H9 (cell line): ENCODE measurements at regions not wholly inside any gene's neighbourhood (a gene's known extent, or its start where the extent isn't known, plus 50 kb on each side); places are given as distances from the start of the nearest gene placed in this dataset.
"Not testable (repeated sequence)": the region's sequence is repeated elsewhere in the genome, so short reads cannot be mapped to it uniquely, and the experiment has no call there.

Experiments
- DNase-seq: peaks from one replicate; pipeline ENCODE4 v3.0.0-alpha.2; 2017
- H2AFZ ChIP-seq: one replicate; pipeline ENCODE4 v1.6.1; 2013; ENCODE audit warnings: mild to moderate bottlenecking, low read length, control low read depth, moderate library complexity
- H2AK5ac ChIP-seq: 2 replicates; pipeline ENCODE4 v1.6.1; 2013; ENCODE audit warnings: low read length, control low read depth, mixed read lengths; ENCODE audit not compliant: insufficient read length
- H2BK120ac ChIP-seq: one replicate; pipeline ENCODE4 v1.6.1; 2013; ENCODE audit warnings: low read depth, mild to moderate bottlenecking, low read length, control low read depth, inconsistent platforms; ENCODE audit not compliant: poor library complexity, severe bottlenecking
- H2BK12ac ChIP-seq: 2 replicates; pipeline ENCODE4 v1.6.1; 2013; ENCODE audit warnings: low read length, control low read depth, mixed read lengths, low read depth; ENCODE audit not compliant: insufficient read length
- H2BK15ac ChIP-seq: 2 replicates; pipeline ENCODE4 v1.6.1; 2013; ENCODE audit warnings: low read depth, low read length, control low read depth
- H2BK20ac ChIP-seq: one replicate; pipeline ENCODE4 v1.6.1; 2013; ENCODE audit warnings: low read depth, mild to moderate bottlenecking, low read length, control low read depth, inconsistent platforms; ENCODE audit not compliant: poor library complexity, severe bottlenecking
- H2BK5ac ChIP-seq: 2 replicates; pipeline ENCODE4 v1.6.1; 2013; ENCODE audit warnings: low read length, control low read depth, mixed read lengths; ENCODE audit not compliant: insufficient read length
- H3K14ac ChIP-seq: 2 replicates; pipeline ENCODE4 v1.6.1; 2013; ENCODE audit warnings: low read length, control low read depth; ENCODE audit not compliant: insufficient read depth
- H3K18ac ChIP-seq: 2 replicates; pipeline ENCODE4 v1.6.1; 2013; ENCODE audit warnings: low read depth, mild to moderate bottlenecking, mixed read lengths, low read length, control low read depth; ENCODE audit not compliant: insufficient read length
- H3K23ac ChIP-seq: 2 replicates; pipeline ENCODE4 v1.6.1; 2013; ENCODE audit warnings: low read length, control low read depth, mixed read lengths, low read depth; ENCODE audit not compliant: insufficient read length
- H3K23me2 ChIP-seq: 2 replicates; pipeline ENCODE4 v1.6.1; 2013; ENCODE audit warnings: low read depth, mild to moderate bottlenecking, mixed read lengths, low read length, control low read depth; ENCODE audit not compliant: insufficient read length, poor library complexity, severe bottlenecking
- H3K27ac ChIP-seq: 2 replicates; pipeline ENCODE4 v1.5.1; 2013; ENCODE audit warnings: low read length, control low read depth, mixed read lengths, low read depth; ENCODE audit not compliant: insufficient read length
- H3K27me3 ChIP-seq: 2 replicates; pipeline ENCODE4 v1.6.1; 2013; ENCODE audit warnings: low read length, control low read depth, inconsistent platforms; ENCODE audit not compliant: insufficient read depth
- H3K4ac ChIP-seq: 2 replicates; pipeline ENCODE4 v1.6.1; 2013; ENCODE audit warnings: low read depth, mild to moderate bottlenecking, control low read depth, inconsistent platforms, low read length, moderate library complexity
- H3K4me1 ChIP-seq: 2 replicates; pipeline ENCODE4 v1.6.1; 2013; ENCODE audit warnings: low read length, control low read depth, inconsistent platforms; ENCODE audit not compliant: insufficient read depth
- H3K4me2 ChIP-seq: 2 replicates; pipeline ENCODE4 v1.6.1; 2013; ENCODE audit warnings: low read length, control low read depth, mixed read lengths; ENCODE audit not compliant: insufficient read length, insufficient read depth
- H3K56ac ChIP-seq: 2 replicates; pipeline ENCODE4 v1.6.1; 2013; ENCODE audit warnings: low read depth, mild to moderate bottlenecking, mixed read lengths, low read length, control low read depth; ENCODE audit not compliant: insufficient read length
- H3K79me1 ChIP-seq: 2 replicates; pipeline ENCODE4 v1.6.1; 2013; ENCODE audit warnings: low read depth, mild to moderate bottlenecking, moderate library complexity, low read length, control low read depth, inconsistent platforms; ENCODE audit not compliant: insufficient read depth, poor library complexity, severe bottlenecking
- H3K79me2 ChIP-seq: 2 replicates; pipeline ENCODE4 v1.6.1; 2013; ENCODE audit warnings: low read length, control low read depth, inconsistent platforms; ENCODE audit not compliant: insufficient read depth
- H3K9ac ChIP-seq: 2 replicates; pipeline ENCODE4 v1.6.1; 2013; ENCODE audit warnings: low read length, control low read depth, mixed read lengths; ENCODE audit not compliant: insufficient read length; ENCODE audit errors: extremely low read depth
- H3K9me3 ChIP-seq: one replicate; pipeline ENCODE4 v1.6.1; 2013; ENCODE audit warnings: low read depth, low read length, inconsistent platforms; ENCODE audit not compliant: control insufficient read depth
- H3T11ph ChIP-seq: one replicate; pipeline ENCODE4 v1.6.1; 2013; ENCODE audit warnings: mild to moderate bottlenecking, low read length, control low read depth, inconsistent platforms
- H4K20me1 ChIP-seq: one replicate; pipeline ENCODE4 v1.6.1; 2013; ENCODE audit not compliant: control insufficient read depth, insufficient read length, insufficient read depth
- H4K5ac ChIP-seq: 2 replicates; pipeline ENCODE4 v1.6.1; 2013; ENCODE audit warnings: low read depth, mild to moderate bottlenecking, mixed read lengths, low read length, control low read depth; ENCODE audit not compliant: insufficient read length
- H4K8ac ChIP-seq: replicated peaks from 2 replicates; pipeline ENCODE4 v1.6.1; 2013; ENCODE audit warnings: low read length, control low read depth, mixed read lengths, low read depth; ENCODE audit not compliant: insufficient read length
- H4K91ac ChIP-seq: 2 replicates; pipeline ENCODE4 v1.6.1; 2013; ENCODE audit warnings: low read depth, mild to moderate bottlenecking, moderate library complexity, mixed read lengths, low read length, control low read depth; ENCODE audit not compliant: insufficient read length
- H3K27ac Mint-ChIP-seq, 3 experiments: 2 replicates in 2 of 3; 3 replicates in 1 of 3; pipeline ENCODE4 v1.8.0; 2020 to 2021; ENCODE audit warnings: mixed read lengths in 3 of 3, mild to moderate bottlenecking in 1 of 3, moderate library complexity in 1 of 3
- H3K27me3 Mint-ChIP-seq: 2 replicates; pipeline ENCODE4 v1.8.0; 2021; ENCODE audit warnings: low read depth, mild to moderate bottlenecking, moderate library complexity, mixed read lengths
- H3K36me3 Mint-ChIP-seq, 3 experiments: 2 replicates in 2 of 3; 3 replicates in 1 of 3; pipeline ENCODE4 v1.8.0; 2020 to 2021; ENCODE audit warnings: low read depth in 3 of 3, mixed read lengths in 3 of 3; ENCODE audit not compliant: insufficient read depth in 1 of 3
- H3K4me1 Mint-ChIP-seq, 2 experiments: 2 replicates each; pipeline ENCODE4 v1.8.0; 2020; ENCODE audit warnings: mixed read lengths in 2 of 2
- H3K4me3 Mint-ChIP-seq, 2 experiments: 2 replicates in 1 of 2; 3 replicates in 1 of 2; pipeline ENCODE4 v1.8.0; 2020 to 2021; ENCODE audit warnings: mild to moderate bottlenecking in 2 of 2, mixed read lengths in 2 of 2, moderate library complexity in 1 of 2
- H3K9me3 Mint-ChIP-seq, 2 experiments: 2 replicates in 1 of 2; 3 replicates in 1 of 2; pipeline ENCODE4 v1.8.0; 2020; ENCODE audit warnings: mild to moderate bottlenecking in 2 of 2, mixed read lengths in 2 of 2, moderate library complexity in 1 of 2
- WGBS: extraction: QIAGEN DNeasy Blood & Tissue Kit; methylation state at CpG from one replicate; pipeline ENCODE4 v1.1.7; 2013; ENCODE audit warnings: missing lambda C conversion rate, low lambda C conversion rate, mixed read lengths; ENCODE audit not compliant: insufficient read length; ENCODE audit errors: extremely low coverage; 5-methylcytosine and 5-hydroxymethylcytosine counted together
- TF ChIP-seq, protein P1 (sequence below): fragments of 200-600 bp; sonication (generic); conservative IDR thresholded peaks from 3 replicates; pipeline ENCODE4 v1.8.0; 2021; ENCODE audit warnings: antibody characterized with exemption, mild to moderate bottlenecking

DNA sequence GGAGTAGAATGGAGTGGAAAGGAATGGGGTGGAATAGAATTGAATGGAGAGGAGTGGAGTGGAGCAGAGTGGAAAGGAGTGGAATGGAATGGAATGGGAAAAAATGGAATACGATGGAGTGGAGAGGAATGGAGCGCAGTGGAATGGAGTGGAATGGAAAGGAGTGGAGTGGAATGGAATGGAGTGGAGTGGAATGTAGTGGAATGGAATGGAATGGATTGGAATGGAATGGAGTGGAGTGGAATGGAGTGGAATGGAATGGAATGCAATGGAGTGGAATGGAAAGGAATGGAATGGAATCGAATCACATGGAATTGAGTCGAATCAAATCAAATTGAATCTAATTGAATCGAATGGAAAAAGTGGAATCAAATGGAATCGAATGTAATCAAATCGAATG is 1016.1 kb downstream of the CDY1 start:
- H3K9me3 Mint-ChIP-seq, result peaks cover 49 to 54% of the 10 kb centered on the region in 2 experiments
- TF ChIP-seq, protein P1, sequence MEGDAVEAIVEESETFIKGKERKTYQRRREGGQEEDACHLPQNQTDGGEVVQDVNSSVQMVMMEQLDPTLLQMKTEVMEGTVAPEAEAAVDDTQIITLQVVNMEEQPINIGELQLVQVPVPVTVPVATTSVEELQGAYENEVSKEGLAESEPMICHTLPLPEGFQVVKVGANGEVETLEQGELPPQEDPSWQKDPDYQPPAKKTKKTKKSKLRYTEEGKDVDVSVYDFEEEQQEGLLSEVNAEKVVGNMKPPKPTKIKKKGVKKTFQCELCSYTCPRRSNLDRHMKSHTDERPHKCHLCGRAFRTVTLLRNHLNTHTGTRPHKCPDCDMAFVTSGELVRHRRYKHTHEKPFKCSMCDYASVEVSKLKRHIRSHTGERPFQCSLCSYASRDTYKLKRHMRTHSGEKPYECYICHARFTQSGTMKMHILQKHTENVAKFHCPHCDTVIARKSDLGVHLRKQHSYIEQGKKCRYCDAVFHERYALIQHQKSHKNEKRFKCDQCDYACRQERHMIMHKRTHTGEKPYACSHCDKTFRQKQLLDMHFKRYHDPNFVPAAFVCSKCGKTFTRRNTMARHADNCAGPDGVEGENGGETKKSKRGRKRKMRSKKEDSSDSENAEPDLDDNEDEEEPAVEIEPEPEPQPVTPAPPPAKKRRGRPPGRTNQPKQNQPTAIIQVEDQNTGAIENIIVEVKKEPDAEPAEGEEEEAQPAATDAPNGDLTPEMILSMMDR, result no peak
- no peak overlapping the region for H3K27ac Mint-ChIP-seq

DNA sequence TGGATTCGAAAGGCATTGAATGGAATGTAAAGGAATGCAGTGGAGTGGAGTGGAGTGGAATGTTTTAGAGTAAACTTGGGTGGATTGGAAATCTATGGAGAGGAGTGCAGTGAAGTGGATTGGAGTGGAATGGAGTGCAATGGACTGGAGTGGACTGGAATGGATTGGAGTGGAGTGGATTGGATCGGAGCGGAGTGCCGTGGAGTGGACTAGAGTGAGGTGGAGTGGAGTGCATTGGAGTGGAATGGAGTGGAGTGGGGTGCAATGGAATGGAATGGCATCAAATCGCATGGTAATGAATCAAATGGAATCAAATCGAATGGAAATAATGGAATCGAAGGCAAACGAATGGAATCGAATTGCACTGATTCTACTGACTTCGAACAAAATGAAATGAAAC is 1023.9 kb downstream of the CDY1 start:
- not testable (repeated sequence) for H3T11ph ChIP-seq, H3K79me1 ChIP-seq, H3K23me2 ChIP-seq, H3K18ac ChIP-seq, H3K79me2 ChIP-seq, H2BK20ac ChIP-seq, H3K4me2 ChIP-seq, H4K91ac ChIP-seq, H2BK15ac ChIP-seq, H3K9ac ChIP-seq, H2AK5ac ChIP-seq, H3K4me1 Mint-ChIP-seq, H3K4me3 Mint-ChIP-seq, H3K27ac Mint-ChIP-seq, H3K27me3 ChIP-seq, H3K23ac ChIP-seq, H2BK12ac ChIP-seq, H4K5ac ChIP-seq, H2AFZ ChIP-seq, H3K27ac ChIP-seq, H2BK120ac ChIP-seq, H4K8ac ChIP-seq, H4K20me1 ChIP-seq, DNase-seq, H3K56ac ChIP-seq, H3K4ac ChIP-seq, H3K4me1 ChIP-seq, H3K27me3 Mint-ChIP-seq, H3K14ac ChIP-seq, H2BK5ac ChIP-seq
- H3K36me3 Mint-ChIP-seq, result peaks cover 4 to 21% (median 10%) of the 10 kb centered on the region in 3 experiments; a peak in 5 of 7 replicates
- H3K9me3 Mint-ChIP-seq, result peaks cover 31 to 40% of the 10 kb centered on the region in 2 experiments
- WGBS, result no CpG with 5 or more reads among the region's 10 CpGs
- peaks cover 42% of the 10 kb centered on the region for H3K9me3 ChIP-seq

More for the DNA sequence above, 1016.1 kb downstream of the CDY1 start:
- no peak overlapping the region for H4K91ac ChIP-seq
- H3K27ac ChIP-seq, result no peak overlapping the region
- H2BK120ac ChIP-seq, result no peak overlapping the region
- H3K27me3 ChIP-seq, result no peaks in the 10 kb centered on the region
- no peak overlapping the region for H3K9ac ChIP-seq
- H3K79me2 ChIP-seq, result no peaks in the 10 kb centered on the region
- peaks cover 21 to 44% (median 25%) of the 10 kb centered on the region in 3 experiments; a peak in 6 of 7 replicates for H3K36me3 Mint-ChIP-seq
- no peak overlapping the region for H4K8ac ChIP-seq
- H2BK15ac ChIP-seq, result no peak overlapping the region
- no peak overlapping the region for H3K4ac ChIP-seq
- no peak overlapping the region for H3T11ph ChIP-seq
- H3K9me3 ChIP-seq, result peaks cover 52% of the 10 kb centered on the region
- H2BK5ac ChIP-seq, result no peak overlapping the region
- WGBS, result no CpG with 5 or more reads among the region's 7 CpGs
- H2AK5ac ChIP-seq, result no peak overlapping the region
- H2BK20ac ChIP-seq, result no peak overlapping the region
- no peak overlapping the region for H3K4me3 Mint-ChIP-seq
- no peaks in the 10 kb centered on the region for H3K4me1 ChIP-seq
- H3K79me1 ChIP-seq, result no peaks in the 10 kb centered on the region
- no peaks in the 10 kb centered on the region; the same call in 1 of the 2 replicates for H3K27me3 Mint-ChIP-seq
- H4K20me1 ChIP-seq, result no peaks in the 10 kb centered on the region
- H3K23ac ChIP-seq, result no peak overlapping the region
- H3K14ac ChIP-seq, result no peak overlapping the region
- H3K56ac ChIP-seq, result no peak overlapping the region
- DNase-seq, result no peak
- no peaks in the 10 kb centered on the region for H3K4me1 Mint-ChIP-seq
- H2AFZ ChIP-seq, result no peak overlapping the region
- no peaks in the 10 kb centered on the region for H3K23me2 ChIP-seq
- H3K18ac ChIP-seq, result no peak overlapping the region
- no peak overlapping the region for H2BK12ac ChIP-seq
- no peak overlapping the region for H3K4me2 ChIP-seq
- no peak overlapping the region for H4K5ac ChIP-seq
